HK-2 (cell line): ENCODE measurements at regions not wholly inside any gene's neighbourhood (a gene's known extent, or its start where the extent isn't known, plus 50 kb on each side); places are given as distances from the start of the nearest gene placed in this dataset.
"Not testable (repeated sequence)": the region's sequence is repeated elsewhere in the genome, so short reads cannot be mapped to it uniquely, and the experiment has no call there.

Experiments
- DNase-seq: peaks from one replicate; pipeline ENCODE4 v3.0.0-alpha.2; 2018; ENCODE audit not compliant: unreplicated experiment

GRCh38 chr10:28444031-28444430 is 88.9 kb upstream of the WAC start:
- no peak for DNase-seq

GRCh38 chr10:28445516-28445915 is 87.4 kb upstream of the WAC start:
- DNase-seq = no peak

GRCh38 chr10:28449382-28449781 is 83.5 kb upstream of the WAC start:
- DNase-seq = no peak

- DNase-seq = no peak
Measured at GRCh38 chr10:28449926-28450325, 83.0 kb upstream of the WAC start.

GRCh38 chr10:28453926-28454325 is 79.0 kb upstream of the WAC start:
- DNase-seq = no peak

- DNase-seq = no peak
Measured at GRCh38 chr10:28457110-28457509, 75.8 kb upstream of the WAC start.

- DNase-seq = not testable (repeated sequence)
Measured at GRCh38 chr10:28457873-28458272, 75.0 kb upstream of the WAC start.

- no peak for DNase-seq
Measured at GRCh38 chr10:28459453-28460144, 73.3 kb upstream of the WAC start.

- DNase-seq = no peak
Measured at GRCh38 chr10:28463141-28463540, 69.8 kb upstream of the WAC start.

- DNase-seq = no peak
Measured at GRCh38 chr10:28463676-28464395, 69.1 kb upstream of the WAC start.

GRCh38 chr10:28467615-28468014 is 65.3 kb upstream of the WAC start:
- no peak for DNase-seq

- DNase-seq = no peak
Measured at GRCh38 chr10:28468707-28469483, 64.0 kb upstream of the WAC start.

- no peak for DNase-seq
Measured at GRCh38 chr10:28470873-28471651, 61.9 kb upstream of the WAC start.

GRCh38 chr10:28471652-28472050 is 61.3 kb upstream of the WAC start:
- no peak for DNase-seq

- DNase-seq = no peak
Measured at GRCh38 chr10:28478646-28479045, 54.3 kb upstream of the WAC start.

GRCh38 chr10:28479425-28479865 is 53.5 kb upstream of the WAC start:
- DNase-seq = no peak

- no peak for DNase-seq
Measured at GRCh38 chr10:28479927-28480627, 52.8 kb upstream of the WAC start.

GRCh38 chr10:28480628-28480965 is 52.3 kb upstream of the WAC start:
- no peak for DNase-seq

- DNase-seq = not testable (repeated sequence)
Measured at GRCh38 chr10:28481346-28481745, 51.6 kb upstream of the WAC start.

- no peak for DNase-seq
Measured at GRCh38 chr10:28481968-28482367, 51.0 kb upstream of the WAC start.
